HUDEP-2 (cell line): ENCODE measurements at regions not wholly inside any gene's neighbourhood (a gene's known extent, or its start where the extent isn't known, plus 50 kb on each side); places are given as distances from the start of the nearest gene placed in this dataset.

Experiments
- DNase-seq, 76 experiments: peaks; one replicate each; lab custom pipeline; 2025; ENCODE audit not compliant: unreplicated experiment in 76 of 76; lab: John Stamatoyannopoulos, UW

GRCh38 chr4:132504438-132504837 is 644.7 kb upstream of the PCDH10 start:
- no peak for DNase-seq

DNA sequence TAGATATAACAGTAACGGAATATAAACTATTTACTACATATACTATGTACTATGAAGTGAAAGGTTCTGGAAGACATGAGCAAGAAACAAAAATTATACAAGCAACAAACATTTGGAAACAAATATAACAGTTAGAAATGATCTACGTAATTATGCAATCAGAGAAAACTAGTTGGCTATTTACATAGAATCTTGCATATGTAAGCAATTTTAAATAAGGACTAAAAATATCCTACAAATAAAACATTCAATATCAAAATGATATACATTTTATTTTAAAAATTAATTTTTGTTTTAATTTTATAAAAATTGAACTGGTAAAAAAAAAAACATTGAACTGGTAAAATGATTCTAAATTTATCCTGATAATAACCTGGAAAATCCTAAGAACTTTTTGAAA is 642.5 kb upstream of the PCDH10 start:
- no peak for DNase-seq

DNA sequence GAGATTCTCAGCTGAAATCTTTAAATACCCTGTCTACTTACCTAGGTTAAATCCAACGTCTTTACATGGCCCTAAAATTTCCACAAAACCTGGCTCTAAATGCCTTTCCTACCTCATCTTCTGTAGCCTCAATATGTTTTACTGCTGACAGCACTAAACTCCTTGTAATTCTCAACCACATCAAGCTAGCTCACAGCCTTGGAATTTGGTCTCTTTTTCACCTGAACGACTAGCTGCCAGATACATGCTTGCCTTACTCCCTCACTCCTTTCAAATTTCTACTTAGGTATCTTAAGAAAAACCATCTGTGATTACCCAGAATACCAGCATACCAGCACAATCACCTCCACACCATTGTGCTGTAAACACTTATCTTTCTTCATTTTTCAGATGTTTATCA is 635.6 kb upstream of the PCDH10 start:
- no peak for DNase-seq

DNA sequence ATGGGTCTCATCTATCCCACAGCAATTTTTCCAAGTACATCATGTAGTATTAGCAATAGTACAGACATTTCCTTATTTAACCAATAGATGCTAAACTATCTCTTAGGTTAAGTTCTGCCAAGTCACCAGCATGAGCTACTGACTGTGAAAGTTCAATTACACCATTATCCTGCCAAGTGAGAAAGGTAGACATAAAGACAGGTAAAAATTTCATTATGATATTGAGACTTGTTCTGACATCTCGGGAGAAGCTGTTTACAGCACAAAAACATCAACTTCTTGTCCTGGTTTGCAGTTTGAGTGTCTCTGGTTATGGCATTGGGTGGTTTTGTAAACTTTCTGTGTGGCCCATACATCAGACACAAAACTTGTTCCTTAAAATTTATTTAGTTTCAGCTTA is 622.4 kb upstream of the PCDH10 start:
- no peak for DNase-seq

DNA sequence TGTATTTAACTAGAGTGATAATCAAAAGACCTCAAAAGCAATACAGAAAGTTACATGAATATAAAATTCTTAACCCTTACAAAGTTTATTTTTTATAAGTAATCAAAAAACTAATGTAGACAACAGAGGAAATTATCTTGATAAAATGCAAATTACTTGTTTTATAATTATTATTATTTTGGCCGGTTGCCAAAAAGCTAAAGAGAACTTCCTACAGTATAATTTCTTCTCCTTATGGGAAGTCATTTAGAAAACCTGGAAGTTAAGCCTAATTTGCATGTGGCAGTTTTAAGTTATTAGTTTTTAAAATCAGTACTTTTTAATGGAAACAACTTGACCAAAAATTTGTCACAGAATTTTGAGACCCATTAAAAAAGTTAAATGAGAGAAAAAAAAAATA is 621.3 kb upstream of the PCDH10 start:
- no peak for DNase-seq

DNA sequence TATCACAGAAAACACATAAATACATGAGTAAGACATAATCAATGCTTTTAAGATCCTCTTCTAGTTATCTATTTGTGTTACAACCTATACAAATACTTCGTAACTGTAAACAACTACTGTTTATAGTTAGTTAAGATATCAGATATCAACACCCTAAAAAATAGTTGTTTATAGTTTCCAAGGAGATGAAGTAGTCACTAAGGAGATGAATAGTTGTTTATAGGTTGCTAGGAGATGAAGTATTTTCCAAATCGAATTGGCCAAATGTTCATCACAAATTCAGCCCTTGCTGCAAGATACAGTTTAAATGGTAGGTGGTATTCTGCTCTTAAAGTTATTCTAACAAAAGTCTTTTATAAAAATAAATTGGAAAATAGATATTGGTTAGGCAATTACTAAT is 618.2 kb upstream of the PCDH10 start:
- DNase-seq, result no peak

GRCh38 chr4:132540268-132540667 is 608.8 kb upstream of the PCDH10 start:
- DNase-seq, result peak in 6 of 76 experiments; percentile 2 to 50 (median 12)

DNA sequence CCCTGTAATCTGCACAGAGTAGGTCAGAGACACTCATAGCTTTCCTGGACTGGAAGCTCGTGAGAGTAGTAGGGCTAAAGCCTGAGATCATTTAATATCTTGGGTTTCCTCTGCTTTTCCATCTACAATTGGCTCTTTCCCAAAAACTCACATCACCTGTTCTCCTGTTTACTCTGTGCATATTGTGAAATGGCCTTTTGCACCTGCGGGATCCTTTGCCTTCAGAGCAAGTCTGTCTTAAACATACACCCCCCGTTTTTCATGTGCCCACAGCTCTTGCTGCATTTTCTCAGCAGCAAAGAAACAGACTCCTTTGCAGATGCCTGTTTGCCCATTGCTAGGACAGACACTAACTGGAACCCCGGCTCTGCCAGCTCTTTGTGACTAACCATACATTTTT is 608.3 kb upstream of the PCDH10 start:
- no peak for DNase-seq

- DNase-seq, result peak in 5 of 76 experiments; percentile 8 to 40 (median 36)
These were observed 606.9 kb upstream of the PCDH10 start for GRCh38 chr4:132542228-132542627.

DNA sequence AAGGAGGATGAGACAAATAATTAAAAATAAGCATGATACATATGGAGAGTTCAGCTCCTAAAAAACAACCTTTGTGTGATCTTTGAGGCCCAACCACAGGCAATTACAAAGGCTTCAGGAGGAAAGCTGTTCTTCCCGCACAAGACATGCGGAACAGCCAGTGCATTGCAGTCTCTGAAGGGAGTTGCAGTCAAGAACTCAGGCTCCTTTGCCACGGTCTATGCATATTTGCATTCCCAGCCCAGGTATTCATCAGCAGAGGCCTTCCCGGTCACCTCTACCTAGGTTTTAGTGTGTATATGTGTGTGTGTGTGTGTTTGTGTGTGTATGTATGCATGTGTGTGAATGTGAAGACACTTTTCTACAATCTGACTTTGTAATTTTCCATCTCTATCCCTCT is 600.6 kb upstream of the PCDH10 start:
- DNase-seq, result no peak

GRCh38 chr4:132556316-132556715 is 592.8 kb upstream of the PCDH10 start:
- DNase-seq, result no peak

- peak in 1 of 76 experiments; percentile 6 for DNase-seq
These were observed 591.4 kb upstream of the PCDH10 start for GRCh38 chr4:132557660-132558059.

- no peak for DNase-seq
These were observed 584.2 kb upstream of the PCDH10 start for GRCh38 chr4:132564920-132565319.

DNA sequence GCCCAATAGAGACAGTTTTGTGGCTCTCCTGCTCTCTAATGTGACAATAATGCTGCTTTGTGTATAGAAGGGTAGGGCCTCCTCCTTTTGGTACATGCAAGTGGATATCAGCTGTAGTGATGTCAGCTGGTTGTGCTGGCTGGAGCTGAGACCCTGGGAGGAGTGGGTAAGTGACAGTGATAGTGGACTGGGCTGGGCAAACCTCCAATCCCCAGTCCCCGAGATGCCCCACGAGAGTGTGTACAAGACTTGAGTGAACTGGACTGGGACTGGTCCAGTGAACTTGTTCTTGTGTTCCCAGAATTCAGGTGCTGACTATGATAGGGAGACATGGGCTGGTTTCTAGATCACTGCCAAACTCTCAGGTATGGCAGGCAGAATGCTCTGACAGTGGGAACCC is 583.6 kb upstream of the PCDH10 start:
- no peak for DNase-seq

GRCh38 chr4:132572210-132572609 is 576.9 kb upstream of the PCDH10 start:
- DNase-seq, result no peak

GRCh38 chr4:132587626-132588025 is 561.5 kb upstream of the PCDH10 start:
- no peak for DNase-seq

DNA sequence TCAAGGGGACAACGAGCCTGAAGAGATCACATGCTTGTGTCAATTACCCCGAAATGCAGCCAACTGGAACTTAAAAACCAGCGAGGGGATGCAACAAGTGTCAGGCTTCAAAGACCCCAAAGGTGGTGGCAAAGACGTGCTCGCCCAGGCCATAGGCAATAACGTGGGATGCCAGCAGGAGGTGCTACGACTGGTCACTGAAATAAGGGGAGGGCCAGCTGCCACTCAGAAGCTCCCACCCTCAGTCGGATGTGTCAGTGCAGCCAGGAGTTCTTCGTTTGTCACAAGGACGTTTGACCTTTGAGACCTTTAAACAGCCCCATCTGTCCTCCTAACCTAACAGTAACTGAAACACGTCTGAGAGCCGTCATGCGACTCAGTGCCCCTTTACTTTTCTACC is 556.8 kb upstream of the PCDH10 start:
- DNase-seq, result no peak

- no peak for DNase-seq
These were observed 556.2 kb upstream of the PCDH10 start for GRCh38 chr4:132592850-132593249.

DNA sequence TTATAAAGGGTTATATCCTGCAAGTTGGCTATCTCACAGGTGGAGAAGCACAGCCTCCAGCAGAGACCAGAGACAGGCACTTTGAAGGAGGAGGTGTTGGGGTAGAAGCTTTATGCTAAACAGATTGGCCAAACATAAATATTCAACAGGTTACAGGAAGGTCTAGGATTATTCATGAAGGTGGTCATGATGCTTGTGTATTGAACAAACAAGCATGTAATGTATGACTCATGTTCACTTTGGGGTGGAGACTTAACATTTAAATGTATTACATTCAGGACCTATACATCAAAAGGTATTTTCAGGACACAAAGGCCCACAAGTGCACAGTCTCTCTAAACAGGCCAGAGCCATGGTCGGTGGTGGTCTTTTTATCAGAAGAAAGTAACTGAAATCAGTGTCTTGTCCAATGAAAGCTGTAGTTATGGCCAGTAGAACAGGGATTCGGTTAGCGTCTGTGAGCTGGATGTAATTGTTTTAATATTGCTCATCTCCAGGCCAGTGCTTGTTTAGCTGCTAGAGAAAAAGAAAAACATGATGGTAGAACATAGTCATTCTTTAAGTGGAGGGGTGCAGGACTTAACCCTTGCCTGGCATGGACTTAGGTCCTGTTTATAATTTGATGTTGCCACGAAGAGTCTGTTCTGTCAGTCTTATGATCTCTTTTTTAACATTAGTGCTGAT is 555.2 kb upstream of the PCDH10 start:
- DNase-seq, result no peak

DNA sequence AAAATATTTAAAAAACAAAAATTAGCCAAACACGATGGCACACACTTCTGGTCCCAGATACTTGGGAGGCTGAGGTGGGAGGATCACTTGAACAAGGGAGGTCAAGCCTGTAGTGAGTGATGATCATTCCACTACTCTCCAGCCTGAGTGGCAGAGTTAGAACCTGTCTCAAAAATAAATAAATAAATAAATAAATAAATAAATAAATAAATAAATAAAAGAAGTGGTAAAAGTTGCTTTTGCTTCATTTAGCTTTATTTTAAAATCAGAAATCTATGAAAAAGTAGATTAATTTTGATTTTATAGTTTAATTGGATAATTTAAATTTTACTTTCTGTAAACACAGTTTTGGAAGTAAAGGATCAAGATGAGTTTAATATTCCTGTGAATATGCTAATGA is 552.9 kb upstream of the PCDH10 start:
- no peak for DNase-seq

GRCh38 chr4:132605551-132605950 is 543.5 kb upstream of the PCDH10 start:
- no peak for DNase-seq

- DNase-seq, result peak in 1 of 76 experiments; percentile 6
These were observed 534.4 kb upstream of the PCDH10 start for GRCh38 chr4:132614682-132615081.

- DNase-seq, result no peak
These were observed 529.1 kb upstream of the PCDH10 start for GRCh38 chr4:132619968-132620367.
